ENCODE measurements at regions not wholly inside any gene's neighbourhood (a gene's known extent, or its start where the extent isn't known, plus 50 kb on each side); places are given as distances from the start of the nearest gene placed in this dataset.
A peak's percentile ranks its signal among the peaks of the same experiment; 100 is the strongest.
"Not testable (repeated sequence)": the region's sequence is repeated elsewhere in the genome, so short reads cannot be mapped to it uniquely, and the experiment has no call there.

- Histone ChIP-seq H3K27me3 (ENCODE audit: insufficient read depth, low read length) (no peaks in the 10 kb centered on the region), H3K79me2 (ENCODE audit: insufficient read depth, low read length) (no peaks in the 10 kb centered on the region), H3K27ac (ENCODE audit: low read depth, low read length) (no peak overlapping the region), H3K36me3 (ENCODE audit: insufficient read depth, low read length) (no peaks in the 10 kb centered on the region), H3K9me3 (ENCODE audit: low read depth, low read length) (no peaks in the 10 kb centered on the region), H4K20me1 (ENCODE audit: insufficient read depth, low read length) (no peaks in the 10 kb centered on the region), H3K4me1 (ENCODE audit: insufficient read depth, low read length) (no peaks in the 10 kb centered on the region), H2AFZ (ENCODE audit: low read length) (no peak overlapping the region), H3K4me3 (ENCODE audit: insufficient read depth, low read length) (no peak overlapping the region), H3K4me2 (ENCODE audit: insufficient read depth, low read length) (no peak overlapping the region)
- no peak for DNase-seq (ENCODE audit: insufficient read length, low spot score, missing footprints)
- TF ChIP-seq, protein P1, sequence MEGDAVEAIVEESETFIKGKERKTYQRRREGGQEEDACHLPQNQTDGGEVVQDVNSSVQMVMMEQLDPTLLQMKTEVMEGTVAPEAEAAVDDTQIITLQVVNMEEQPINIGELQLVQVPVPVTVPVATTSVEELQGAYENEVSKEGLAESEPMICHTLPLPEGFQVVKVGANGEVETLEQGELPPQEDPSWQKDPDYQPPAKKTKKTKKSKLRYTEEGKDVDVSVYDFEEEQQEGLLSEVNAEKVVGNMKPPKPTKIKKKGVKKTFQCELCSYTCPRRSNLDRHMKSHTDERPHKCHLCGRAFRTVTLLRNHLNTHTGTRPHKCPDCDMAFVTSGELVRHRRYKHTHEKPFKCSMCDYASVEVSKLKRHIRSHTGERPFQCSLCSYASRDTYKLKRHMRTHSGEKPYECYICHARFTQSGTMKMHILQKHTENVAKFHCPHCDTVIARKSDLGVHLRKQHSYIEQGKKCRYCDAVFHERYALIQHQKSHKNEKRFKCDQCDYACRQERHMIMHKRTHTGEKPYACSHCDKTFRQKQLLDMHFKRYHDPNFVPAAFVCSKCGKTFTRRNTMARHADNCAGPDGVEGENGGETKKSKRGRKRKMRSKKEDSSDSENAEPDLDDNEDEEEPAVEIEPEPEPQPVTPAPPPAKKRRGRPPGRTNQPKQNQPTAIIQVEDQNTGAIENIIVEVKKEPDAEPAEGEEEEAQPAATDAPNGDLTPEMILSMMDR (IDR thresholded peaks at IDR 0.05; ENCODE audit: extremely low read depth, low read depth, low read length) = no peak
Observed at GRCh38 chr2:20113004-20113796, 61.8 kb upstream of the LAPTM4A start.

- not testable (repeated sequence) for H3K4me1 ChIP-seq (ENCODE audit: insufficient read depth, low read length); H3K9me3 ChIP-seq (ENCODE audit: low read depth, low read length); H4K20me1 ChIP-seq (ENCODE audit: insufficient read depth, low read length); H3K27ac ChIP-seq (ENCODE audit: low read depth, low read length); H3K4me2 ChIP-seq (ENCODE audit: insufficient read depth, low read length); H2AFZ ChIP-seq (ENCODE audit: low read length); H3K79me2 ChIP-seq (ENCODE audit: insufficient read depth, low read length); H3K27me3 ChIP-seq (ENCODE audit: insufficient read depth, low read length); H3K36me3 ChIP-seq (ENCODE audit: insufficient read depth, low read length); DNase-seq (ENCODE audit: insufficient read length, low spot score, missing footprints); H3K4me3 ChIP-seq (ENCODE audit: insufficient read depth, low read length)
Observed at GRCh38 chr2:20112361-20112760, 60.9 kb upstream of the LAPTM4A start.

DNA sequence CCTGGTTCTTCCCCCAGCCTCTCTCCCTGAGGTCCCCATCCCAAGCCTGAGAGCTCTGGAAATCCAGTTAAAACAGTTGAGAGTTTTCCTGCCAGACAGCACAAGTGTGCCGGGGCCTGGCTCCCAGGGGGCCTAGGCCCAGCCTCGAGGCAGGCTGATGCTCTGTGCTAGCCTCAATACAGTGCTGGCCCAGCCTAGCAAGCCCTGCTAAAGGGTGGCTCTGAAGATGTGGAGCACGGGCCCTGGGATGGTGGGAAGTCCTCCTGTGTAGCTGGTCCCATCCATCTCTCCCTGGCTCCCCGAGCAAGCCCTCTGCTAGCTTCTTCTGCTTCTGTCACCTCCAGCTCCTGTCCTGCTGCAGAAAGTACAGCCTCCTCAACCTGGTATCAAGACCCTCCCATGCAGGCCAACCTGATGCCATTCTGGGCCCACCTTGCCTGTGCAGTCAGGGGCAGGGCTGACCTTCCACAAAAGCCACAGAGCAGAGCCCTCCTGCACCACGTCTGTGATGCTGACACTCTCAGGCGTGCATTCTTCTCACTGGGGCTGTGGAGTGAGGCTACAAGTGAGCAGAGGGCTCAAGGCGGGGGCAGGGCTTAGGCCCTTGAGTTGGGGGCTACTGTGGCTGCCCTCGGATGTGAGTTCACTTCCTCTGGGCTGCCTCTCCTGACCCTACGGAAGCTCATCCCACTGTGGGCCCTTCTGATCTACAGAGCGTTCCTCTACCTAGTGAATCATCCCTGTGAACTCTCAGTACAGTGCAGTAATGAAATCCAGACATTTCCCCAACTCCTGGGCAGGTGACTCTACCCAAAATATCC, 60.1 kb upstream of the LAPTM4A start:
- Histone ChIP-seq H4K20me1 (ENCODE audit: insufficient read depth, low read length) (no peaks in the 10 kb centered on the region), H3K36me3 (ENCODE audit: insufficient read depth, low read length) (no peaks in the 10 kb centered on the region), H3K4me1 (ENCODE audit: insufficient read depth, low read length) (no peaks in the 10 kb centered on the region), H3K4me3 (ENCODE audit: insufficient read depth, low read length) (no peak overlapping the region), H3K9me3 (ENCODE audit: low read depth, low read length) (no peaks in the 10 kb centered on the region), H3K27me3 (ENCODE audit: insufficient read depth, low read length) (no peaks in the 10 kb centered on the region), H3K79me2 (ENCODE audit: insufficient read depth, low read length) (no peaks in the 10 kb centered on the region), H2AFZ (ENCODE audit: low read length) (peak overlapping the region; percentile 47), H3K27ac (ENCODE audit: low read depth, low read length) (no peak overlapping the region), H3K4me2 (ENCODE audit: insufficient read depth, low read length) (no peak overlapping the region)
- no peak for DNase-seq (ENCODE audit: insufficient read length, low spot score, missing footprints)
- TF ChIP-seq, protein P1 (IDR thresholded peaks at IDR 0.05; ENCODE audit: extremely low read depth, low read depth, low read length) = no peak

DNA sequence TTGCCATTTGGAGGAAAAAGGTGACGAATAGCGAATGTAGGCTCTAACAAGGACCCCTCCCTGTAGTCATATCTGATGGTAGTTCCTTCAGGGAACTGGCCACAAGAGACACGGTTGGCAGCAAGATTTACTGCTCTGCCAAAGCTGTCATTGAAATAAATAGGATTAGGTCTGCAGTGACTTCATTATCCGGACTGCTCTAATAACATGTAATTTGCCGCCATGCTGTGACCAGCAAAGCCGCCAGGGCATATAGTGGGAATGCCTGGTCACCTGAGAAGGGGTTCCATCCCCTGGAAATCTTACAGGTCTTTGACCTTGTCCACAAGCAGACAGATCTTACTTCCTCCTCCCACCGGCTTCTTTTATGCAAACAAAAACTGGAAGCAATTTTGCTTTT, 59.4 kb upstream of the LAPTM4A start:
- no peaks in the 10 kb centered on the region for H3K79me2 ChIP-seq (ENCODE audit: insufficient read depth, low read length)
- no peaks in the 10 kb centered on the region for H3K9me3 ChIP-seq (ENCODE audit: low read depth, low read length)
- no peaks in the 10 kb centered on the region for H3K27me3 ChIP-seq (ENCODE audit: insufficient read depth, low read length)
- no peak overlapping the region for H3K4me3 ChIP-seq (ENCODE audit: insufficient read depth, low read length)
- TF ChIP-seq, protein P1 (IDR thresholded peaks at IDR 0.05; ENCODE audit: extremely low read depth, low read depth, low read length) = no peak
- H4K20me1 ChIP-seq (ENCODE audit: insufficient read depth, low read length) = no peaks in the 10 kb centered on the region
- DNase-seq (ENCODE audit: insufficient read length, low spot score, missing footprints) = no peak
- no peaks in the 10 kb centered on the region for H3K36me3 ChIP-seq (ENCODE audit: insufficient read depth, low read length)
- H3K4me1 ChIP-seq (ENCODE audit: insufficient read depth, low read length) = no peaks in the 10 kb centered on the region
- H3K4me2 ChIP-seq (ENCODE audit: insufficient read depth, low read length) = no peak overlapping the region
- peak overlapping the region; percentile 47 for H2AFZ ChIP-seq (ENCODE audit: low read length)
- no peak overlapping the region for H3K27ac ChIP-seq (ENCODE audit: low read depth, low read length)

Measured in osteoblast (primary cell).